Endothelial cell of umbilical vein (primary cell): ENCODE measurements at regions not wholly inside any gene's neighbourhood (a gene's known extent, or its start where the extent isn't known, plus 50 kb on each side); places are given as distances from the start of the nearest gene placed in this dataset.

Source experiments
- BruUV-seq: library from RNA; stranded (reverse); fragments of 400-500 nt; replicated peaks from 2 replicates; lab custom pipeline; 2021; lab: Mats Ljungman, UMichigan
- CTCF ChIA-PET: fragments of 300-600, 350-600 bp; sonication (Branson Sonifier 250); formaldehyde crosslinking; loops from one replicate; lab custom pipeline; 2021; ENCODE audit warnings: antibody characterized with exemption, inconsistent platforms; lab: Charles Lee
- POLR2A ChIA-PET: fragments of 300-600, 350-600 bp; sonication (Branson Sonifier 250); formaldehyde crosslinking; loops from one replicate; lab custom pipeline; 2021; ENCODE audit warnings: antibody characterized with exemption, inconsistent platforms; lab: Charles Lee
- DNase-seq: peaks from one replicate; pipeline ENCODE4 v3.0.0-alpha.2; 2011; ENCODE audit warnings: low read depth, low spot score
- FAIRE-seq: peaks from 2 replicates; lab custom pipeline; 2011; peaks lifted over from hg19 to GRCh38; lab: Jason Lieb, UNC
- H2AFZ ChIP-seq: 2 replicates; pipeline ENCODE4 v1.6.0; 2012; ENCODE audit warnings: low read depth, low read length, control low read depth, inconsistent platforms
- H3K27ac ChIP-seq: 2 replicates; pipeline ENCODE4 v1.5.1; 2011; ENCODE audit warnings: low read depth, mild to moderate bottlenecking, control low read depth, low read length, moderate library complexity; ENCODE audit not compliant: insufficient read depth
- H3K27me3 ChIP-seq, 2 experiments: 2 replicates each; pipeline versions ENCODE4 v1.6.0 to v1.6.1; 2011; ENCODE audit warnings: low read length in 2 of 2, mixed read lengths in 1 of 2; ENCODE audit not compliant: control insufficient read depth in 2 of 2, insufficient read depth in 2 of 2
- H3K36me3 ChIP-seq, 2 experiments: 2 replicates in 1 of 2; 3 replicates in 1 of 2; pipeline ENCODE4 v1.5.1; 2011; ENCODE audit warnings: low read length in 2 of 2, mild to moderate bottlenecking in 1 of 2, moderate library complexity in 1 of 2; ENCODE audit not compliant: control insufficient read depth in 2 of 2, insufficient read depth in 2 of 2; ENCODE audit errors: extremely low read depth in 1 of 2
- H3K4me1 ChIP-seq: 3 replicates; pipeline ENCODE4 v1.5.1; 2011; ENCODE audit warnings: mild to moderate bottlenecking, low read length; ENCODE audit not compliant: control insufficient read depth, insufficient read depth; ENCODE audit errors: extremely low read depth
- H3K4me2 ChIP-seq: 2 replicates; pipeline ENCODE4 v1.6.1; 2011; ENCODE audit warnings: low read length, control low read depth, mixed read lengths; ENCODE audit not compliant: insufficient read depth
- H3K4me3 ChIP-seq, 3 experiments: fragments of 200-600 bp in 1 of 3; sonication (generic), shearing (Covaris generic) in 1 of 3; replicated peaks in 1 of 3; 2 replicates each; pipeline ENCODE4 v1.5.1; 2011 to 2016; ENCODE audit warnings: control low read depth in 3 of 3, low read length in 3 of 3, mild to moderate bottlenecking in 2 of 3, inconsistent platforms in 1 of 3, low read depth in 1 of 3, moderate library complexity in 1 of 3; ENCODE audit not compliant: insufficient read depth in 1 of 3
- H3K79me2 ChIP-seq: 2 replicates; pipeline ENCODE4 v1.6.0; 2012; ENCODE audit warnings: low read length, inconsistent platforms; ENCODE audit not compliant: control insufficient read depth, insufficient read depth
- H3K9ac ChIP-seq: replicated peaks from 2 replicates; pipeline ENCODE3; 2011; ENCODE audit warnings: low read length, control low read depth; ENCODE audit not compliant: insufficient read depth; ENCODE audit errors: extremely low read depth
- H3K9me1 ChIP-seq: replicated peaks from 3 replicates; pipeline ENCODE4 v1.6.0; 2011; ENCODE audit warnings: mild to moderate bottlenecking, low read length; ENCODE audit not compliant: control insufficient read depth, insufficient read depth; ENCODE audit errors: extremely low read depth
- H3K9me3 ChIP-seq: replicated peaks from 2 replicates; pipeline ENCODE4 v1.5.1; 2012; ENCODE audit warnings: low read length, inconsistent platforms; ENCODE audit not compliant: control insufficient read depth, insufficient read depth
- H4K20me1 ChIP-seq: replicated peaks from 2 replicates; pipeline ENCODE3; 2011; ENCODE audit warnings: mild to moderate bottlenecking, low read length; ENCODE audit not compliant: control insufficient read depth, insufficient read depth; ENCODE audit errors: extremely low read depth
- EZH2 ChIP-seq: IDR thresholded peaks from 2 replicates; pipeline ENCODE4 v1.6.1; 2012; ENCODE audit warnings: borderline replicate concordance, low read depth, mild to moderate bottlenecking, moderate library complexity, low read length, inconsistent platforms; ENCODE audit not compliant: severe bottlenecking
- FOS ChIP-seq: IDR thresholded peaks from 2 replicates; pipeline ENCODE4 v1.6.1; 2011; ENCODE audit warnings: mild to moderate bottlenecking, low read length, moderate library complexity, borderline replicate concordance; ENCODE audit not compliant: insufficient read depth
- GATA2 ChIP-seq: IDR thresholded peaks from 2 replicates; pipeline ENCODE4 v1.7.0; 2011; ENCODE audit warnings: low read depth, mild to moderate bottlenecking, moderate library complexity, mixed read lengths, low read length; ENCODE audit not compliant: insufficient read length, insufficient read depth
- JUN ChIP-seq: IDR thresholded peaks from 2 replicates; pipeline ENCODE4 v1.6.1; 2011; ENCODE audit warnings: borderline replicate concordance, low read depth; ENCODE audit not compliant: insufficient read length, insufficient read depth
- MAX ChIP-seq: IDR thresholded peaks from 2 replicates; pipeline ENCODE4 v1.6.1; 2011; ENCODE audit not compliant: insufficient read depth, insufficient read length
- MYC ChIP-seq: IDR thresholded peaks from one replicate; pipeline ENCODE4 v1.6.1; 2011; ENCODE audit warnings: mild to moderate bottlenecking, low read depth, low read length
- POLR2A ChIP-seq: IDR thresholded peaks from 2 replicates; pipeline ENCODE4 v1.6.1; 2012; ENCODE audit warnings: low read depth, mild to moderate bottlenecking, control low read depth, low read length
- POLR2AphosphoS5 ChIP-seq: IDR thresholded peaks from 2 replicates; pipeline ENCODE4 v1.6.1; 2012; ENCODE audit warnings: low read depth, mild to moderate bottlenecking, control low read depth, low read length, moderate library complexity; ENCODE audit not compliant: insufficient read depth
- dilution Hi-C: fragments of 300-500 bp; cut with MboI; formaldehyde crosslinking; loops from one replicate; pipeline ENCODE4 v1.15.0; 2019; ENCODE audit warnings: low sequenced_read_pairs; ENCODE audit not compliant: extremely low pct_ligation_motif_present
- intact Hi-C: fragments of 100-400 bp; cut with micrococcal nuclease; formaldehyde crosslinking; loops from one replicate; pipeline ENCODE4 v1.10.0; 2022
- TF ChIP-seq, protein P1 (sequence below), 2 donors: IDR thresholded peaks; 1 replicate in 1 of 2; 2 replicates in 1 of 2; pipeline ENCODE4 v1.5.1; 2011; ENCODE audit warnings: low read length in 2 of 2, mild to moderate bottlenecking in 2 of 2, moderate library complexity in 2 of 2, control low read depth in 1 of 2, inconsistent platforms in 1 of 2, low read depth in 1 of 2; ENCODE audit not compliant: insufficient read depth in 1 of 2; ENCODE audit errors: extremely low read depth in 1 of 2

GRCh38 chr18:64379662-64380061, 230.8 kb upstream of the LINC00305 start:
- no TSS peak for BruUV-seq
- no peak for FAIRE-seq
- H3K9me1 ChIP-seq: no peaks in the 10 kb centered on the region
- no peak for TF ChIP-seq POLR2A
- no peak for TF ChIP-seq JUN
- no peak for TF ChIP-seq GATA2
- TF ChIP-seq MAX: no peak
- TF ChIP-seq FOS: no peak
- TF ChIP-seq, protein P1, sequence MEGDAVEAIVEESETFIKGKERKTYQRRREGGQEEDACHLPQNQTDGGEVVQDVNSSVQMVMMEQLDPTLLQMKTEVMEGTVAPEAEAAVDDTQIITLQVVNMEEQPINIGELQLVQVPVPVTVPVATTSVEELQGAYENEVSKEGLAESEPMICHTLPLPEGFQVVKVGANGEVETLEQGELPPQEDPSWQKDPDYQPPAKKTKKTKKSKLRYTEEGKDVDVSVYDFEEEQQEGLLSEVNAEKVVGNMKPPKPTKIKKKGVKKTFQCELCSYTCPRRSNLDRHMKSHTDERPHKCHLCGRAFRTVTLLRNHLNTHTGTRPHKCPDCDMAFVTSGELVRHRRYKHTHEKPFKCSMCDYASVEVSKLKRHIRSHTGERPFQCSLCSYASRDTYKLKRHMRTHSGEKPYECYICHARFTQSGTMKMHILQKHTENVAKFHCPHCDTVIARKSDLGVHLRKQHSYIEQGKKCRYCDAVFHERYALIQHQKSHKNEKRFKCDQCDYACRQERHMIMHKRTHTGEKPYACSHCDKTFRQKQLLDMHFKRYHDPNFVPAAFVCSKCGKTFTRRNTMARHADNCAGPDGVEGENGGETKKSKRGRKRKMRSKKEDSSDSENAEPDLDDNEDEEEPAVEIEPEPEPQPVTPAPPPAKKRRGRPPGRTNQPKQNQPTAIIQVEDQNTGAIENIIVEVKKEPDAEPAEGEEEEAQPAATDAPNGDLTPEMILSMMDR (IDR thresholded peaks at IDR 0.05; ENCODE audit: extremely low read depth in 1 of 2, insufficient read depth in 1 of 2, low read depth in 1 of 2, low read length in 2 of 2): no peak
- TF ChIP-seq EZH2: no peak
- TF ChIP-seq MYC: no peak
- no peak for TF ChIP-seq POLR2AphosphoS5
- no peak for DNase-seq
- no peak overlapping the region for H2AFZ ChIP-seq
- CTCF ChIA-PET: no interaction called here
- H3K4me1 ChIP-seq: no peaks in the 10 kb centered on the region
- no peaks in the 10 kb centered on the region for H3K9me3 ChIP-seq
- no peaks in the 10 kb centered on the region for H3K36me3 ChIP-seq
- dilution Hi-C loops: no loop called here
- H3K27ac ChIP-seq: no peak overlapping the region
- H3K27me3 ChIP-seq: no peaks in the 10 kb centered on the region
- intact Hi-C loops: no loop called here
- POLR2A ChIA-PET: no interaction called here
- no peak overlapping the region for H3K4me2 ChIP-seq
- H3K79me2 ChIP-seq: no peaks in the 10 kb centered on the region
- no peak overlapping the region for H3K4me3 ChIP-seq
- H4K20me1 ChIP-seq: no peaks in the 10 kb centered on the region
- no peak overlapping the region for H3K9ac ChIP-seq
